ENCODE measurements at regions not wholly inside any gene's neighbourhood (a gene's known extent, or its start where the extent isn't known, plus 50 kb on each side); places are given as distances from the start of the nearest gene placed in this dataset.
"Not testable (repeated sequence)": the region's sequence is repeated elsewhere in the genome, so short reads cannot be mapped to it uniquely, and the experiment has no call there.

DNA sequence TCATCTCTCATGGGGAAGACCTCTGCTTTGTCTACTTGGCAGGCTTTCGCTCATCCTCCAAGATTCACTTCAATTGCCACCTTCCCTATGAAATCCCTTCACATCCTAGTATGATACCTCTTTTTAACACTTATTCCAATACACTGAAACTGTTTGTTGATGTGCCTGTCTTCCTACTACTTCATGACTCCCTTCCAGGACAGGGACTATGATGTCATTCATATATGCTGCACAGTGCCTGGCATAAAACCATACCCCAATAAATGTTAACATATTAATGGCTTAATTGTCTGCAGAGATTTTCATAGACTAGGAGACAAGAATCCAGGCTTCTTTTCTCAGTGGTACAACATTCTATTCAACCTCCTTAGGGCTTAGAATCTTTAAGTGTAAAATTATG is 215.5 kb downstream of the ZNF608 start:
- TF ChIP-seq, protein P1, sequence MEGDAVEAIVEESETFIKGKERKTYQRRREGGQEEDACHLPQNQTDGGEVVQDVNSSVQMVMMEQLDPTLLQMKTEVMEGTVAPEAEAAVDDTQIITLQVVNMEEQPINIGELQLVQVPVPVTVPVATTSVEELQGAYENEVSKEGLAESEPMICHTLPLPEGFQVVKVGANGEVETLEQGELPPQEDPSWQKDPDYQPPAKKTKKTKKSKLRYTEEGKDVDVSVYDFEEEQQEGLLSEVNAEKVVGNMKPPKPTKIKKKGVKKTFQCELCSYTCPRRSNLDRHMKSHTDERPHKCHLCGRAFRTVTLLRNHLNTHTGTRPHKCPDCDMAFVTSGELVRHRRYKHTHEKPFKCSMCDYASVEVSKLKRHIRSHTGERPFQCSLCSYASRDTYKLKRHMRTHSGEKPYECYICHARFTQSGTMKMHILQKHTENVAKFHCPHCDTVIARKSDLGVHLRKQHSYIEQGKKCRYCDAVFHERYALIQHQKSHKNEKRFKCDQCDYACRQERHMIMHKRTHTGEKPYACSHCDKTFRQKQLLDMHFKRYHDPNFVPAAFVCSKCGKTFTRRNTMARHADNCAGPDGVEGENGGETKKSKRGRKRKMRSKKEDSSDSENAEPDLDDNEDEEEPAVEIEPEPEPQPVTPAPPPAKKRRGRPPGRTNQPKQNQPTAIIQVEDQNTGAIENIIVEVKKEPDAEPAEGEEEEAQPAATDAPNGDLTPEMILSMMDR (IDR thresholded peaks at IDR 0.05; ENCODE audit: insufficient read depth, low read depth, low read length): no peak
- H3K36me3 ChIP-seq (ENCODE audit: control insufficient read depth, insufficient read depth, low read length): no peaks in the 10 kb centered on the region
- ChIA-PET CTCF (no interaction called here), POLR2A (no interaction called here)
- no peaks in the 10 kb centered on the region for H3K27me3 ChIP-seq (ENCODE audit: control insufficient read depth, insufficient read depth, low read length)
- no peak overlapping the region for H3K4me3 ChIP-seq (ENCODE audit: low read depth, low read length)
- DNase-seq (ENCODE audit: low read depth): no peak

DNA sequence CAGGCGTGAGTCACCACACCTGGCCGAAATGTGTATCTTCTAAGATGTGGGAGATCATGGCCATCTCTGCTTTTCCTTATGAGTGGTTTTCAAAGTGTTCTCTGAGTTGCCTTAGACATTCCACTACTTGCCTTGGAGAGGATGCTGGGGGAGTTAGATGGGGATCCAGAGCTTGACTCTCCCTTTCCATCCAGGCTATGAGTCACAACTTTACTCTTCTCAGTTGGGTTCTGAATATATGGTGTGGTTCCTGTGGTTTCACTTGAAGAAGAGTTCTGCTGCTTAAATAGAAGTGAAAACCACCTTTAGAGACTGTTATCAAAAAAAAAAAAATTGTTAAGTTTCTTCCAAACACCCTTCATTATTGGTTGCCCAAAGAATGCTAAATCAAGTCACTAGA is 217.6 kb downstream of the ZNF608 start:
- no peak overlapping the region for H3K4me3 ChIP-seq (ENCODE audit: low read depth, low read length)
- TF ChIP-seq, protein P1 (IDR thresholded peaks at IDR 0.05; ENCODE audit: insufficient read depth, low read depth, low read length): no peak
- no peaks in the 10 kb centered on the region for H3K27me3 ChIP-seq (ENCODE audit: control insufficient read depth, insufficient read depth, low read length)
- no peaks in the 10 kb centered on the region for H3K36me3 ChIP-seq (ENCODE audit: control insufficient read depth, insufficient read depth, low read length)
- ChIA-PET POLR2A (no interaction called here), CTCF (interaction anchor here (0.7 kb wide), 1 partner anchor 476 kb away, joined by 3 read pairs; no protein-coding TSS in a partner anchor)
- DNase-seq (ENCODE audit: low read depth): no peak

DNA sequence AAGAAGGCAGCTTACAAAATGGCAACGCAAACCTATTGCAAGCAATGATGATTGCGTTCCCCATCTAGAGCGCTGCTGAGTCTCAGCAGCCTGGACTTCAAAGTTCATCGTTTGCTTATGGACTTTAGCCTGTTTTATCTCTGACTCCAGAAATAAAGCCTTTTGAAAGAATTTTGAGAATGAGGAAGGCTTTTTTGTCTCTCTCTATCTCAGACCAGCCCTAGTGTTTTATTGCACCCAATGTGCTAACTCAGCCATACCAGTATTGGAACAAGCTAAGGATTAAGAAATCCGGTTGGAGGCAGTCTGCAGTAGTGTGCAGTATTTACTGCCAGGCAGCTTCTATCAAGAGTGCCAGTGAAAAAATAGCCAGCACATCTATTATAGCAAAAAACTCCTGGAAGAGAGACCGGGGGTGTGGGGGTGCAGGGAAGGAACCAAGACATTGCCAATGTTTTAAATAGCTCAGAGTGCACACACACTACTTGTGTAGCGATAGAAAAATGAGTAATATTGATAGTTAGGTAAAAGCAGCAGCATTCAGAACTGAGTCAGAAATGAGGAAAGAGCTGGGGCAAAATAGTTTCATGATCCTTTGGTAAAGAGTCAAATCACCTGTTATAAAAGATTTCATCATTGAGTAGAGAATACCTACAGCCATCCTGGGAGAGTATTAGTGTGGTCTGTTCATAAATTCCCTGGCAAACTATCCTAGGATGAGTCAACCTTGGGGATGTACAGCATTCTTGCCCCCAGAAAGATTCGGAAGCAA is 219.0 kb downstream of the ZNF608 start:
- ChIA-PET CTCF (no interaction called here), POLR2A (no interaction called here)
- TF ChIP-seq, protein P1 (IDR thresholded peaks at IDR 0.05; ENCODE audit: insufficient read depth, low read depth, low read length): no peak
- no peaks in the 10 kb centered on the region for H3K36me3 ChIP-seq (ENCODE audit: control insufficient read depth, insufficient read depth, low read length)
- no peaks in the 10 kb centered on the region for H3K27me3 ChIP-seq (ENCODE audit: control insufficient read depth, insufficient read depth, low read length)
- no peak for DNase-seq (ENCODE audit: low read depth)
- H3K4me3 ChIP-seq (ENCODE audit: low read depth, low read length): no peak overlapping the region

GRCh38 chr5:124526079-124526478 is 220.4 kb downstream of the ZNF608 start:
- CTCF ChIA-PET: not testable (repeated sequence)

DNA sequence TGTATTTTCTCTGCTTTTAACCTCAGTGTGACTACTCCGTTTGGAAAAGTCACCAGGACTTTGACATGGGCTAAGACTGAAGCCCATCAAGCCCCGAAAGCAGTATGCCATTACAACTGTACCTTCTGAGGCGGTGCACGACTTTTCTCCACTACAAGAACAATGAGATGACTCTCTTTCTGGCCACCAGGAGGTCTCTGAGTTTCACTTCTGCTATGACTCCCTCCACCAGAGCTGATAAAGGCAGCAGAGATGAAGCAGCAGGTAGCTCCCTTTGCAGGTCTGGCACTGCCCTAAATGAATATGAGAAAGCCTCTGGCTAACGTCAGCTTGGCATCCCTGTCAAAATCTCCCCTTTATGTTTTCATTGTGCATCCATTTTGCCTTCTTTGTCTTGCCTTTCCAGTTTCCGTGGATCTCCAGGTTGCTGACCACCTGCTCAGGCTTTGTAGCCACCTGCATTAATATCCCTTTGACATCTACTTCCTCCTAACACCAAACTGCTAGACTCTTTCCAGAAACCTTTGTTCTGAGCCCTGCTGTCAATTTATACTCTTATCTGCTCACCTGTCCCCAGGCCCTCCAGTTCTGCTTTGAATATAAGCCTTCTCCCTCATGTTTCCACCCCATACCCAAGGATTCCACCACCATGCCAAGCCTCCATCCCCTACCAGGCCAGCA is 221.7 kb downstream of the ZNF608 start:
- ChIA-PET POLR2A (no interaction called here), CTCF (no interaction called here)
- Histone ChIP-seq H3K36me3 (ENCODE audit: control insufficient read depth, insufficient read depth, low read length) (no peaks in the 10 kb centered on the region), H3K4me3 (ENCODE audit: low read depth, low read length) (no peak overlapping the region), H3K27me3 (ENCODE audit: control insufficient read depth, insufficient read depth, low read length) (no peaks in the 10 kb centered on the region)
- TF ChIP-seq, protein P1 (IDR thresholded peaks at IDR 0.05; ENCODE audit: insufficient read depth, low read depth, low read length): no peak
- DNase-seq (ENCODE audit: low read depth): no peak

More at GRCh38 chr5:124526079-124526478, 220.4 kb downstream of the ZNF608 start:
- H3K36me3 ChIP-seq (ENCODE audit: control insufficient read depth, insufficient read depth, low read length); H3K4me3 ChIP-seq (ENCODE audit: low read depth, low read length); POLR2A ChIA-PET; H3K27me3 ChIP-seq (ENCODE audit: control insufficient read depth, insufficient read depth, low read length); DNase-seq (ENCODE audit: low read depth): not testable (repeated sequence)
